PFSK-1 (cell line): ENCODE measurements at regions not wholly inside any gene's neighbourhood (a gene's known extent, or its start where the extent isn't known, plus 50 kb on each side); places are given as distances from the start of the nearest gene placed in this dataset.

ENCODE experiments used
- POLR2AphosphoS5 ChIP-seq: IDR thresholded peaks from 2 replicates; pipeline ENCODE4 v1.6.1; 2012; ENCODE audit warnings: low read depth, mild to moderate bottlenecking, control low read depth, low read length, moderate library complexity
- SIN3A ChIP-seq: IDR thresholded peaks from 2 replicates; pipeline ENCODE4 v1.6.1; 2012; ENCODE audit warnings: mild to moderate bottlenecking, low read length, moderate library complexity, borderline replicate concordance; ENCODE audit not compliant: insufficient read depth
- TAF1 ChIP-seq: IDR thresholded peaks from 2 replicates; pipeline ENCODE4 v1.6.1; 2012; ENCODE audit warnings: low read length, control low read depth, borderline replicate concordance; ENCODE audit not compliant: insufficient read depth
- TF ChIP-seq, protein P1 (sequence below), 2 experiments: IDR thresholded peaks; 2 replicates each; pipeline versions ENCODE4 v1.6.1 to v1.8.0; 2011 to 2012; ENCODE audit warnings: low read depth in 2 of 2, low read length in 2 of 2, control low read depth in 1 of 2, inconsistent platforms in 1 of 2, mild to moderate bottlenecking in 1 of 2, moderate library complexity in 1 of 2; ENCODE audit not compliant: insufficient read depth in 1 of 2

DNA sequence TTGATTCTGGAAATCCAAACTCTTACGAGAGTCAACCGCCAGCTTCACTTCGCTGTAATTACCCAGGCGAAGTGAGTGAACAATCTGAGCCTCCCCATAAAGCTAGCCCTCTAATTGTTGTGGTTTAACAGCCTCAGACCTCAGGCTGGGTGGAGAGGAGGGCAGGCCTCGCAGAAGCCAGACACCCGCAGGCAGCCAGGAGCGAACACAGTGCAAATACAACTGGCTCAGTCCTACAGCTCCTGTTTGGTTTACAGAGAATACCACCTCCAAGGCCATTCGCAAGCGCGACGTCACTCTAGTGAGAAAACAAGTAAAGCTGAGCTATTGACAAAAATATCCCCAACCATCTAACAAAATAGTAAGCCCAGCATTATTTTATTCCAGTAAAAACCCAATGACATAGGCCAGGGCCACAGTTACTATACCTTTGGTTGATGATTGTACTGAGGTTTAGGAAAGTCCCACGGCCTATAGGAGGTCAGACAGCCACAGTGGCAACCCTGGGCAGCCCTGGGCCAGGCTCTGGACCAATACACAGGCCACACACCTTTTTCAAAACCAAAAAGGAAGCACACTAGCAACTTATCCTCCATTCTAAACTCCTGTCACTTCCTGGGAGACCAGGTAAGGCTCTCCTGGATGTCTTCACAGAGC lies 163.3 kb downstream of the ETS2 start:
- TF ChIP-seq, protein P1, sequence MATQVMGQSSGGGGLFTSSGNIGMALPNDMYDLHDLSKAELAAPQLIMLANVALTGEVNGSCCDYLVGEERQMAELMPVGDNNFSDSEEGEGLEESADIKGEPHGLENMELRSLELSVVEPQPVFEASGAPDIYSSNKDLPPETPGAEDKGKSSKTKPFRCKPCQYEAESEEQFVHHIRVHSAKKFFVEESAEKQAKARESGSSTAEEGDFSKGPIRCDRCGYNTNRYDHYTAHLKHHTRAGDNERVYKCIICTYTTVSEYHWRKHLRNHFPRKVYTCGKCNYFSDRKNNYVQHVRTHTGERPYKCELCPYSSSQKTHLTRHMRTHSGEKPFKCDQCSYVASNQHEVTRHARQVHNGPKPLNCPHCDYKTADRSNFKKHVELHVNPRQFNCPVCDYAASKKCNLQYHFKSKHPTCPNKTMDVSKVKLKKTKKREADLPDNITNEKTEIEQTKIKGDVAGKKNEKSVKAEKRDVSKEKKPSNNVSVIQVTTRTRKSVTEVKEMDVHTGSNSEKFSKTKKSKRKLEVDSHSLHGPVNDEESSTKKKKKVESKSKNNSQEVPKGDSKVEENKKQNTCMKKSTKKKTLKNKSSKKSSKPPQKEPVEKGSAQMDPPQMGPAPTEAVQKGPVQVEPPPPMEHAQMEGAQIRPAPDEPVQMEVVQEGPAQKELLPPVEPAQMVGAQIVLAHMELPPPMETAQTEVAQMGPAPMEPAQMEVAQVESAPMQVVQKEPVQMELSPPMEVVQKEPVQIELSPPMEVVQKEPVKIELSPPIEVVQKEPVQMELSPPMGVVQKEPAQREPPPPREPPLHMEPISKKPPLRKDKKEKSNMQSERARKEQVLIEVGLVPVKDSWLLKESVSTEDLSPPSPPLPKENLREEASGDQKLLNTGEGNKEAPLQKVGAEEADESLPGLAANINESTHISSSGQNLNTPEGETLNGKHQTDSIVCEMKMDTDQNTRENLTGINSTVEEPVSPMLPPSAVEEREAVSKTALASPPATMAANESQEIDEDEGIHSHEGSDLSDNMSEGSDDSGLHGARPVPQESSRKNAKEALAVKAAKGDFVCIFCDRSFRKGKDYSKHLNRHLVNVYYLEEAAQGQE (IDR thresholded peaks at IDR 0.05; ENCODE audit: insufficient read depth in 1 of 2, low read depth in 2 of 2, low read length in 2 of 2), result no peak
- TF ChIP-seq SIN3A (no peak), POLR2AphosphoS5 (no peak), TAF1 (no peak)
